ENCODE measurements at regions not wholly inside any gene's neighbourhood (a gene's known extent, or its start where the extent isn't known, plus 50 kb on each side); places are given as distances from the start of the nearest gene placed in this dataset.

DNA sequence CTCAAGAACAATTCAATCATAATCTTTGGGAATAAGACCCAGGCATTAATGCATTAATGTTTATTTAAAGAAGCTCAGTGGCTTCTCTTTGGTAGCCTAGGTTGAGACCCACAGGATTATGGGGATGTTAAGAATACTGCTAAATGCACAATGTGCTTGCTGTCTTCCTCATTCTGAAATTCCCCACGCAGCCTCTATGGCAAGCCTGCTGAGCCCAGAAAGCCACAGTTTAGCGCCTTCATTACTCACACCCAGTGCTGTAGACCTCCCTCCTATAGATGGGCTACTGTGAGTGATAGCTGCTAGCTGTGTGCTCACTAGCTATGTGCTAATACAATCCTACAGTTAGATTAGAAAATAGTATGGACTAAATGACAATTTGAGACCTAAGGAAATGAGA is 90.6 kb downstream of the TNFSF13B start:
- no peak for DNase-seq

DNA sequence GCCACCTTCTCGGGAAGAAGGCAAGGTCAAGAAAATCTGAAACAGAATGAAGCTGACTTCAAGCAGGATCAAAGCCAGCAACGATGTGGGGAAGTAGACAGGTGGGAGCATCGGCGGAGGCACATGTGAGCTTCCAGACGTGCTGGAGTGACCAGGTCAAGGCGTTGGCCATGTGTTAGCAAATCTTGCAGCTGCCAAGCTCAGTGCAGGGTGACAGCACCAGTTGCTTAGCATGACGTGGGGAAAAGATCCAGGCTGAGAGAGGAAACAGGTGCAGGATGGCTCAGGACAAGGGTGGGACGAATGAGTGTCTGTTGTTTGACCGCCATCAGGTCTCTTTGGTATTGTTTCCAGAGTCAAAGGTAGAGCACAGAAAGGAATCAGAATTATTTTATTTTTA is 92.3 kb downstream of the TNFSF13B start:
- DNase-seq, result no peak

DNA sequence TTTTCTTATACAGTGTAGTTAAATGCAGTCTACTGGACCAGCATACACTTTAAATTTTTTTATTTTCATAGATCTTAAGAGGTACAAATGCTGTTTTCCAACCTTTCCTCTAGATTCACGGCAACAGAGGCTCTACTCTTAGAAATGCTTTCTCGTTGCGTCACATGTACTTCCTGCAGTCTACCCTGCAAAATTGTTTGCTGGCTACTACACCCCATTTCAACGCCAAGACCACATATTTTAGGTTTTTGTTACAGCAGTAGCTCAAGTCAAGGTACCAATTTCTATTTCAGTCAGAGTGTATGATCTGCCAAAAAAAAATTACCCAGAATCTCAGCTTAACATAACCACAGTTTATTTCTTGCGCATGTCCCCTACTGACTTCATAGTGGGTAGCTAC is 94.1 kb downstream of the TNFSF13B start:
- DNase-seq, result peak in 1 of 2 experiments; percentile 14

DNA sequence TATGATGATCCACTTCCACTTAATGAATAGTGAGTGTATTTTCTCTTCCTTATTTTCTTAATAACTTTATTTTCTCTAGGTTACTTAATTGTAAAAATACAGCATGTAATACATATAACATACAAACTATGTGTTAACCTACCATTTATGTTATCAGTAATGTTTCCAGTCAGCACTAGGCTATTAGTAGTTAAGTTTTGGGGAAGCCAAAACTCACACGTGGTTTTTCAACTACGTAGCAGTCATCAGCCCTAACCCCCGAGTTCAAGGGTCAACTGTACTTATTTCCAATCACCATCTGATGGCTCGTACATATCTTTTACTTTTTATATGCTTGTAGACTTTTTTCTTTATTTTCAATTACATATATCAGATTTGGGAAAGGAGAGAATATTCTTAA is 95.7 kb downstream of the TNFSF13B start:
- DNase-seq, result no peak

DNA sequence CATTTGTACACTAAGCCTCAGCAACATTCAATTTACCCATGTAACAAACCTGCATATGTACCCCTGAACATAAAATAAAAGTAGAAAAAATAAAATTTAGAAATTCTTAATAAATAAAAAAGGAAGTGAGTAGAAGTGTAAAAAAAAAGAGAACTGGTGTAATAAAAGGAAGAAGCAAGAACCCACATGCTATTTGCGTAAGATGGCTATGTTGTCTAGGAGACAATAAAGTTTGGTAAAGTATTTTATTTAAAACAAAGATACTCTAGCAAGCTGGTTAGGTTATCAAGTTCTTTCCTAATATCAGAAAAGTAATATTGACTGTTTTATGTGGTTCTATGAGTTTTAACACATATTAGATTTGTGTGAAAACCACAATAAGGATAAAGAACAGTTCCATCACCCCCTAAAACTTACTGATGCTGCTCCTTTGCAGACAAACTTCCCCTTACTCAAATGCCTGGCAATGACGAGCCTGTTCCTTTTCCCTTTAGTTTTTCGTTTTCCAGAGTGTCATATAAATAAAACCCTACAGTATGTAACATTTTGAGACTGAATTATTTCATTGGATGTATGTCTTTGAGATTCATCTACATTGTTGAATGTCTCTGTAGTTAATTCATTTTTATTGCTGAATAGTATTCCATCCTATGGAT is 98.9 kb downstream of the TNFSF13B start:
- peak; percentile 95 to 97 for DNase-seq

DNA sequence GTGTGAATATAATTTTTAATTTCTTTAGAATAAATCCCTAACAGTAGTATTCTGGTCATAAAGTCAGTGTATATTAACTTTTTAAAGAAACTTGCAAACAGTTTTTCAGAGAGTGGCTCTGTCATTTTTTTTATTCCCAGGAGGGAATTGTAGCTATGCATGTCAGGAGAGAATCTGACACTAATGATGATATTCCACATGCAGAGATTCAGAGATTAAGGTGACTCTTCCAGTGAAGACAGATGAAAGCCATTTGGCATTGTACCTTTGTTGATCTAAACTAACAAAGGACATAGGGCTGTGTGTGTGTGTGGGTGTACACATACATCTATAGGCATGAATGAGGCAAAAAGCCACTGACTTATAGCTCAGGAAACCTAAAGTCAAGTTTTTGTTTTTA is 99.9 kb downstream of the TNFSF13B start:
- DNase-seq, result no peak

DNA sequence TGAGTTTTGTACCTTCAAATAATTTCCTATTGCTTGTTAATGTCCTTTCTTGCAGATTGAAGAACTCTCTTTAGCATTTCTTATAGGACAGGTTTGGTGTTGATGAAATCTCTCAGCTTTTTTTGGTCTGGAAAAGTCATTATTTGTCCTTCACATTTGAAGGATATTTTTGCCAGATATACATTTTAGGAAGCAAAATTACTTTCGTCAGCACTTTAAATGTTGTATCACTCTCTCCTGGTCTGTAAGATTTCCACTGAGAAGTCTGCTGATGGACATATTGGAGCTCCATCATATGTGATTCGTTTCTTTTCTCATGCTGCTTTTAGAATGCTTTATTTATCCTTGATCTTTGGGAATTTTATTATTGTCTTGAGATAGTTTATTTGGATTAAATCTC is 105.5 kb downstream of the TNFSF13B start:
- no peak for DNase-seq

DNA sequence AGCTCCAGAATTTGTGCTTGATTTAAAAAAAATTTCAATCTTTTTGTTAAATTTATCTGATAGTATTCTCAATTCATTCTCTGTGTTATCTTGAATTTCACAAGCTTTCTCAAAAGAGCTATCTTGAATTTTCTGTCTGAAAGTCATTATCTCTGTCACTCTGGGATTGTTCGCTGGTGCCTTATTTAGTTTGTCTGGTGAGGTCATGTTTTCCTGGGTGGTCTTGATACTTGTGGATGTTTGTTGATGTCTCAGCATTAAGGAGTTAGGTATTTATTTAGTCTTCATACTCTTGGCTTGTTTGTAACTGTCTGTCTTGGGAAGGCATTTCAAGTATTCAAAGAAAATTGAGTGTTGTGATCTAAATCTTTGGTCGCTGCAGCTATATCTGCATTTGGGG is 106.3 kb downstream of the TNFSF13B start:
- DNase-seq, result no peak

DNA sequence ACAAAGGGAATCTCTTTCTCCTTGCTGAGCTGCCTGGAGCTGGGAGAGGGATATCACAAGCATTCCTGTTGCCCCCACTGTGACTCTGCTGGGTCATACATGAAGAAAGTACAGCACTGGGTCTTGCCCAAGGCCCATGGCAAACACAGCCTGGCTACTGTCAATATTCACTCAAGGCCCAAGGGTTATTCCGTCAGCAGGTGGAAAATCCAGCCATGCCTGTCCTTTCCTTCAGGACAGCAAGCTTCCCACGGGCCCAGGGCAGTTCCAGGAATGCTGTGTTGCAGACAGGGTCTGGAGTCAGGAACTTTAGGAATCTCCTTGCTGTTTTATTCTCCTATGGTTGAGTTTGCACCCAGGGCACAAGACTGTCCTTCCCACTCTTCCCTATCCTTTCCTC is 106.8 kb downstream of the TNFSF13B start:
- no peak for DNase-seq

DNA sequence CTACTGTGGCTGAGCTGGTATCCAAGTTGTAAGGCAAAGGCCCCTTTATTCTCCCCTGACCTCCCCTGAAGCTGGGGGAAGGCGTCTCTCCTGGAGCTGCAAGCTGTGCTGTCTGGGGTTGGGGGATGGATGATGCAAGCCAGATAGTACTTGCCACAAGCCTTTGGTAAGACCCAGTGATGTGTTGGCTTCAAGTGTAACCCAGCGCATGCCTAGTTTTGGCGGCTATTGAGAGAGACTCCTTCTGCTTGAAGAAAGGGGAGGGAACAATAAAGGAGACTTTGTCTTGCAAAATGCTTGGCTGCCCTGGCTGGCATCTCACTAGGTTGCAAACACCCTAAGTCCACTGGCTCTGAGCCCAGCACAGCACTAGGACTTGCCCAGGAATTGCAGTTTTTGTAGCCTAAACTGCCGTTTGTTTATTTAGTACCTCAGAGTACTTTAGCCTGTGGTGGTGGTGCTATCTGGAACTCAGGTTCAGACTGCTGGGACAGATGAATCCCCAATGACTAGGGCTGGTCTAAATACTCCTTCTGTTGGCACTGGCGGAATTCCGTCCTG is 108.2 kb downstream of the TNFSF13B start:
- DNase-seq, result no peak

DNA sequence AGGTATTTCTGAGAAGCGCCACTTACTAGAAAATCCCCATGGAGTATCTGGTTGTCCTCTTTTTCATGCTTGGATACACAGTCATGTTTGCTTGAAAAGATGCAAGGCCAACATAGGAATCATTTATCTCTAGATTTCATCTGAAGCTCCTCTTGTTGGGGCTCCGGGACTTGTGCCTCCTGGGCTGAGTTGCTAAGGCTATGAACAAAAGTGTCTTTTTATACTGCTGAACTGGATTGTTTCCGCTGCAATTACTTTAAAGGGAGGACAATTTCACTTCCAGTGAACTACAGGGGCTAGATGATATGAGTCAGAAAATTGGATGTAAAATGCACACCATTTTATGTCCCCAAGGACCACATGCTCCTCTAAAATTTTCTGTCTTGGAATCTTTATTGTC is 114.1 kb downstream of the TNFSF13B start:
- DNase-seq, result no peak

DNA sequence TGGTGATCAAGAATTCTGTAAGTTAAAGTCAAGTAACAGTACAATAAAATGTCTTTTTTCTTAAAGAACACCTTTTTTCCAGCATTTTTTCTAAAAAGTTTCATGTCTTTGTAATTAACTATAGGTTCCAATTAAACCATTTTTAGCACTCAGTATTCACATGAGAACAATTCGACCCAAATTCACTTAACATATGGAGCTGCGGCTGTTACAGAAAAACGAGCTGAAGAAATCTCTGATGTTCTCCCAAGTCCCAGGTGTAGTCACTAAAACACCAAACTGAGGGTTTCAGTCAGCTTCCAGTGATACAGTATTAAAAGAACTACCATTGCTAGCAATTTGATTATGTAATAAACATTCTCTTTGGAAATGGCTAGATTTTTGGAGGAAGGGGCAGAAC is 117.6 kb downstream of the TNFSF13B start:
- no peak for DNase-seq

DNA sequence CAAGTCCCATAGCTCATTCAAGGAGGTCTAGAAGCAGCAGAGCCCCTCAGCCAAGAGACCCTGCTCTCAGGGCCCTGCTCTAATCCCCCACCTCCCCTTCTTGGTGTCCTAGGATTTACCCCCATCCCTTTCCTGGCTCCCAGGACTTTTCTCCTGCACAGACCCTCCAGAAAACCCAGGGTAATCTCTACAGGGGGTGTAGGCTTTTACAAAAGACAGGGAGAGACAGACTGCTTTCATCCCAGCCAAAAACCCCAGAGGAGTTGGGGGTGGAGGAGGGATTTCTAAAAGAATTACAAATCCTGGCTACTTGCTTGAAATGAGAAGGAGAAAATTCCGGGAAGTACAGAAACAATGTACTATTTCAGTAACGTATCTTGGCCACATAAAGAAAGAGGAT is 133.3 kb downstream of the TNFSF13B start:
- DNase-seq, result no peak

DNA sequence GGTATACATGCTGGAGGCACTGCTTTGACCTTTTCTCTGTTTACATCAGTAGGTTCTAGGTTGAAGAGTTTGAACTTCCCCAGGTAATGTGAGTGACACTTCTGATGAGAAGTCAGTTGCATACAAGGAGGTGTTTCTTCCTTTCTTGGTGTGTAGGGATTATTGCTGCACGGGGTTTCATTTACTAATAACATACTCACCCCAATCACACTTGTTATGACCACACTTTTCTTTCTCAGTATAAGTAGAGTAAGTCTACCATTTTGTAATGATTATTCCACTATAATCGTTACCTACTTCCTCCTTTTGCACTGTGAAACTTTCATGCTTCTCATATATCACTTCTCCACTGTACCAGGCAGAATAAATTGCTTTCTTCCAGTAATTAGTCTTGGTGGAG is 138.0 kb downstream of the TNFSF13B start:
- DNase-seq, result no peak

DNA sequence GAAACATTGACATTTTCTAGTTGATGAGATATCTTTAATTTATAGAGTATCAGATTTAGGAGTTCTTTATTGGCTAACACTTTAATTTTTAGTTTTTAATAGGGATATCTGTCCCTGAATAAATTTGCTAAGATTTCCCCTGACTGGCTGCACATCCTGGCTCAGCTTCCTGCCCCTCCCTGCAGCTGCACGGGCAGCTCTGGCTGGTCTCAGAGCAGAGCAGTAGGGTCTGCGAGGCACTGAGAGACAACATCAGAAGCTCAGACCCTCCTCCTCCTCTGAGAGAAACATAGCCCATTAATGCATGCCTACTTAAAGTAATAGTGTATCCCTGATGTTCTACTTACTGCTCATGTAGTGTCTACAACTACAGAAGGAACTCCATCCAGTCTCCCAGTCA is 139.2 kb downstream of the TNFSF13B start:
- DNase-seq, result no peak

DNA sequence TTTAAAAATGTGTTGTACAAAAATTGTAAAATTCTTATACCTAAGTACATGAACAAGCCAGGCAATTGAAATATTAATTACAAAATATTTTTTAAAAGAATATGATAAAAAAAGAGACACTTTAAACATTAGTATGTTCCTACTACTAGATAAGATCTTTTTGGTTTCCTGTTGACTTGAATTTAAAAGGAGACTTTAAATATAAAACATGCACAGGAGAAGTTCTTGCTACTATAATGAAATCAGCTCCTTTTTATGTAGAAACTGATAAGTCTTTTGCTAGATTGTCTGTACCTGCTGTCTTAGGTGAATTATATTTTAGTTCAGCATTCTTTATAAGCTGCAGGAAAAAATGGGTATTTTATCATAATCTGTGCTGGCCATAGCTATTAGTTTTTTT is 140.2 kb downstream of the TNFSF13B start:
- no peak for DNase-seq

DNA sequence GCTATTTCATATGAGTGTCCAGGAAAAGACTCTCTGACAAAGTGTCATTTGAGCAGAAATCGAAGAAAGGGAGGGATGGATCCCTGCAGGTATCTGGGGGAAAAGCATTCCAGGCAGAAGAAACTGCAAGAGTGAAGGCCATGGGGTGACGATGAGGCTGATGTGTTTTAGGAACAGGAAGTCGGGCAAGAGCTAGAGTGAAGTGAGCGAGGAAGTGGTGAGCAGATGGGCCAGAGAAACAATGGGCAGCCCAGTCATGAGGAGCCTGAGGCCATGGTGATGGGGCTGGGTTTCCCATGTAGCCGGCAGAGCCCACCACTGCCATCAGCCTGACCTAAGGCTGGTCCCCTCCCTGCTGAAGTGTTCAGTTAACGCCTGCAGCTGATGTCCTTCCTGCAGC is 150.2 kb downstream of the TNFSF13B start:
- peak; percentile 61 to 69 for DNase-seq

DNA sequence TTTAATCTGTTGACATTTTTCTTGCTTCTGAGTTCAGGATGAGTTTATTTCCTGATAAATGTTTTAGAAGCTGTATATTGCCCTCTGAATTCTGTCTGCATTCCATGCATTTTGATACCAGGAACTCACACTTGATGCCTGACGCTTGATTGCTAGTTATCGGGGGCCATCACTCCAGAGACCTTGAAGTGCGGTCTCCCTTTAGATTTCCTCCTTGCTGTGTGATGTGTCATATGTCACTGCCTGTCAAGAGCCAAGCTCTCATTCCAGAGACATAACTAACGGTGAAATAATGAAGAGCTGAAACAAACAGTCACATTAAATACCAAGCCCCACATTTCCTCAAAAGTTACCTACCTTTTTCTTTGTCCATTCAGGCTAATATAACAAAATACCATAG is 155.5 kb downstream of the TNFSF13B start:
- DNase-seq, result no peak

DNA sequence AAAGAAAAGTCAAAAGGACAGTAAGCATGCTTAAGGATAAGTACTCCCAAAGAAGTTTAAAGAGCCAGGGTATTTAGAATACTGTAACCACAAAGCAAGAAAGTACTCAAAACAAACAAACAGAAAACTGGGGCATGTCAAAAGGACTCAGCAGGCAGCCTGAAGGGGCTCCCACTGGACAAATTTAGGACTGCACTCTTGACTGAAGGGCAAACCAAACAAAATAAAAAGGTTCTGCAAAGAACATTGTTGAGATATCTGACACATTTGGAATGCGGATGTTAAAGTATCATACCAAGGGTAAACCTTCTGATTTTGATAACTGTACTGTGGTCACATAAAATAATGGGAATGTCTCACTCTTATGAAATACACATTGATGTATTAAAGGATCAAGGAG is 157.4 kb downstream of the TNFSF13B start:
- DNase-seq, result no peak

DNA sequence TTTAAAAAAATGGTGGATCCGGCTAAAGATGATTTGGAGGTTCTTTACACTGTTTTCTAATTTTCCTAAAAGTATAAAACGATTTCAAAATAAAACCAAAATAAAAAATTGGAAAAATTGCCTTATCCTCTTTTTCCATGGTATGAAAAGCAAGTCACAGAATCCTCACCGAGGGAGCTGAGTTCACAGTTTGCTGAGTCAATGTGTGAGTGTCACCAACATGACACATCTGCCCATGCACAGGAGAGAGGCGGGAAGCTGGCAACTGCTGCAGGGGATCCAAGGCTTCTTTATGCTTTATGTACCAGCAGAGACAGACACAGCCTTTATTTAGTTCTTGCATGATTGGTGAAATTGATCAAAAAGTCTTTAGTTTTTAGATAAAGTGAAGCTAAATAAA is 157.8 kb downstream of the TNFSF13B start:
- no peak for DNase-seq

DNA sequence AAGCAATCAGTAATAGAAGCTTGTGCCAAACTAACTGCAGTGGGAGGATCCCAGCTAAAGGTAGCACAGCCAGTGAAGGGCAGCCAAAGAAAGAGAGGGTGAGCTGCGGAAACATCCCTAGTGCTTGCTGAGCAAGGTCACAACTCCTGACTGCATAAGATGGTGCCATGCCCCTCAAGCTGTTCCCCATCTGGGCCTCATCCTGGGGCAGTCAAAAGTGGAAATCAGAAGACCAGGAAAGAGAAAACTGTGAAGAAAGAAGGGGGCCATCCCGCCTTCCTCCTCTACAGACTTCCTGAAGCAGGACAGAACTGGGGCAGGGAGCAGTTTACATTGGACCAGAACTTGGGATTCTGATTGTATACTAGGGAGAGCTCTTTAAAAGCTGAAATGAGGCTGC is 159.2 kb downstream of the TNFSF13B start:
- no peak for DNase-seq

DNA sequence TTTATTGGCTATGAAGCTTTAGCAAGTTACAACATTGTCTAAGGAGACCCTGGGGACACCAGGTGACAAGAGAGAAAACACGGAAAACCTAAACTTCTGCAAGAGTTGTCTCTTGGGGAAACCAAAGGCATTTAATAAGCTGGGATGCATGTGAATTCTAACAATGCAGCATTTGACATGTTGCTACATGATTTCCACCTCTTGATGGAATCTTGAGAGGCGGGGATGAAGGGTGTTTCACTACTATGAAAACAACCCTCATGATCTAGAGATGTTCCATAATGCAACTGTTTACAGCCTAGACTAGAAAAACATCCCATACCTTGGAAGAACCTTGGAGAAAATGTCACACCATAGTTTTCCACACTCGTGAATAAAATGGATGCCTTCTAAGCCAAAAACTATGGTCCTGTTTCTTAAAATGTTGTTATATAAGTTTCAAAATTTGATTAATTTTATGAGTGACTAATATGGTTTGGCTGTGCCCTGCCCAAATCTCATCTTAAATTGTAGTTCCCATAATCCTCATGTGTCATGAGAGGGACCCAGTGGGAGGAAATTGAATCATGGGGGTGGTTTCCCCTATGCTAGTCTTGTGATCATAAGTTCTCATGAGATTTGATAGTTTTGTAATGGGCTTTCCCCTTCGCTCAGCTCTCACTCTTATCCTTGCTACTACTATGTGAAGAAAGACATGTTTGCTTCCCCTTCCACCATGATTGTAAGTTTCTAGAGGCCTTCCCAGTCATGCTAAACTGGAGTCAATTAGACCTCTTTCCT is 164.6 kb downstream of the TNFSF13B start:
- no peak for DNase-seq

DNA sequence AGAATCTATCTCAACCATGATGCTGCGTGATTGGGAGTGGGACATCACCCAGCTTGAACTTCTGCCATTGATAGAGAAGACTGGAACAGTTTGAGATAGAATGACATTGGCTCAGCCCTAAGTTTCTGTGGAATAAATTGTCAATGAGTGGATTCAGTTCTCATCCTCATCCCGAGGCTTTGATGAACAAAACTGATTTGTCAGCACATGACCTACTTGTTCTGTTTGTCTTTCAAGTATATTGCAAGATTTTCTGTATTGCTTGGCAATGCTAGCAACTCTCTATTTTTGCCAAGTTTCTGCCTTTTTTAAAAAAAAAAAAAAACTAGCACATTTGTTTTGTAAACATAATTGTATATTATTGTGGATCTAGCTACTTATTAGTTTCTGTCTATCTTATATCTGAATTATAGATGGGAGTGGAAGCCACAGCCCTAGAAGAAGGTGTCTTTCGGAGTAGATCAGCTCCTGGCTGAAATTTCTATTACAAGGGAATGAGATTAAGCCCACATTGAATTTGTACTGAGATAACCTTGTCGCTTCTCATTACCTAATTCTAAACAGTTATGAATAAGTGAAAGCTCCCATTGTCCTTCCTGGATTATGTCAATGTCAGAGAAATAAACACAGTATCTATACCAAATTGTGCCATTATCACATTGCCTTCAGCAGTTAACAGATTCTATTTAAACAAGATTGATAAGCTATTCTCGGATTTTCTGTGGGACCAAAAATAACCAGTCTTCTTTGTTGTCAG is 166.1 kb downstream of the TNFSF13B start:
- DNase-seq, result no peak

DNA sequence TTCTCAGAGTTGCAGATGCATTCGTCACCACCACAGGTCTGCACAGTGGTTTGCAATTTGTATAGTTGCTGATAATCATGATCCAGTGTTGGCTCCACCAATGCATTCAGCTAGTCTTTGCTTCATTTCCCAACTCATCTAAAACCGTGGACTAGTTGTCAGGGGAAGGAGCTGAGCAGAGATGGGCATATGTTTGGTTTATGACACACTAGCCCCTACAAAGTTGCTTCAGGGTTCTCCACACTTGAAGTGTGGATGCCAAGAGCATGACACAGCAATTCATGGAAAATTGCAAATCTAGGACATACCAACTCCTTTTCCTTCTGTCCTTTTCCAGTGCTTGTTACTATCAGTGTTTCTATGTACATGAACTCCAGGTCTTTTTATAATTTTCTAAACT is 168.0 kb downstream of the TNFSF13B start:
- DNase-seq, result no peak
